IPS-15b (cell line): ENCODE measurements at regions not wholly inside any gene's neighbourhood (a gene's known extent, or its start where the extent isn't known, plus 50 kb on each side); places are given as distances from the start of the nearest gene placed in this dataset.

Source experiments
- H3K27me3 ChIP-seq: one replicate; pipeline ENCODE4 v1.6.1; 2013; ENCODE audit warnings: low read length; ENCODE audit not compliant: control insufficient read depth, insufficient read depth
- H3K36me3 ChIP-seq: one replicate; pipeline ENCODE4 v1.6.1; 2013; ENCODE audit warnings: low read length; ENCODE audit not compliant: control insufficient read depth, insufficient read depth
- H3K4me1 ChIP-seq: one replicate; pipeline ENCODE4 v1.6.1; 2013; ENCODE audit warnings: mild to moderate bottlenecking, low read length; ENCODE audit not compliant: control insufficient read depth, insufficient read depth
- H3K4me3 ChIP-seq: one replicate; pipeline ENCODE4 v1.5.1; 2013; ENCODE audit warnings: low read depth, low read length
- H3K9ac ChIP-seq: one replicate; pipeline ENCODE4 v1.6.1; 2013; ENCODE audit warnings: low read depth, mild to moderate bottlenecking, low read length
- H3K9me3 ChIP-seq: one replicate; pipeline ENCODE4 v1.6.1; 2013; ENCODE audit warnings: mild to moderate bottlenecking, low read length; ENCODE audit not compliant: control insufficient read depth, insufficient read depth

DNA sequence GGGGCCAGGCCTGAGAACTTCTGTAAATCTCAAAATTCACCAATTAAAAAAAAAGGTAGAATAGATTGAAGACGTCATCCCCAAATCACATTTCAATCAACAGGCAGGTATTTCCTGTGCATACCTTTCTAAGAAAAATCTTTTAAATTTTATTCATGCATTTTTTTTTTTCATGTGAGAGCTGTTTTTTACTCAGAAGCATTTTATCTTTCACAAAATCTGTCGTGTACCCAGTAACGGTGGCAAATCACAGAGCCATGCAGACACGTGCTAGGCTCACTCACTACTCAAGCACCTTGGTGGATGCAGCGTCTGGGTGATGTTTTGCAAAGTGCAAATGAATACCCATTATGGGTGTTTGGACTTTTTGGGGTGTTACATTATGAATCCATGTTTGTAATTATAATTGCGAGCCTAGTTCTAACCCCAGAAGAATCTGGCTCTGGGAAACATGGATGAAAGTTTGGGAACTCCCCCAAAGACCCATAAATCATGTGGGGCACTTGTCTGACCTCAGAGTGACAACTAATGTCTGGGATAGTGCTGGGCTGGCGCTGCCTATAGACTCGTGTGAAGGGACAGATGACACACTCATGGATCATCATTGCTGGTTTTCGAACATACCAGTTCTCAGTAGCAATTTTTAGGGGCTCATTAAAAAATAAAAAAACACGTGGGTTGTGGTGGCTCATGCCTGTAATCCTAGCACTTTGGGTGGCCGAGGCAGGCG is 335.2 kb downstream of the LPIN1 start:
- Histone ChIP-seq H3K4me1 (peaks cover 5% of the 10 kb centered on the region), H3K4me3 (no peak overlapping the region), H3K9ac (no peak overlapping the region), H3K27me3 (no peaks in the 10 kb centered on the region), H3K9me3 (no peaks in the 10 kb centered on the region), H3K36me3 (no peaks in the 10 kb centered on the region)

DNA sequence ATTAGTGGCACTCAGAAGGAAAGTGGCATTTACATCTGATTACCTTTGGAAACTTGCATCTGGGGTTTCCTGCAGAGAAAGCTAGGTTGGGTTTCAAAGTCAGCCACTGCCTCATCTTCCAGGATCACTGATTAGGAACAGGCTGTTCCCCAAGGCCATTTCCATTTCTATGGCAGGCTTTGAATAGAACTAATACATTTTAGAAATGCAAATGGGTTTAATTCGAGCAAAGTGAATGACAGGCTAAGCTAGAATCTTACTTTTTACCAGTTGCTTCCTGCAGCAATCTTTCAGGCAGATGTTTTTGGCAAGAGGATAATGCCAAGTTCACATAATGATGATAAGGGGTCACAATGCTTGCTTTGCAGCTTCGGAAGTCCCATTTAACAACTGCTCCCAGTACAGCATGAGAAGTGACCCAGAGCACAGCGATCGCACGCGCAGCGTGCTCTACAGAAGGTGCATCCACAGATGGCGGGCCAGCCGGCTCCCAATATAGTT is 336.7 kb downstream of the LPIN1 start:
- Histone ChIP-seq H3K4me3 (no peak overlapping the region), H3K27me3 (no peaks in the 10 kb centered on the region), H3K9me3 (no peaks in the 10 kb centered on the region), H3K9ac (no peak overlapping the region), H3K4me1 (peaks cover 5% of the 10 kb centered on the region), H3K36me3 (no peaks in the 10 kb centered on the region)

DNA sequence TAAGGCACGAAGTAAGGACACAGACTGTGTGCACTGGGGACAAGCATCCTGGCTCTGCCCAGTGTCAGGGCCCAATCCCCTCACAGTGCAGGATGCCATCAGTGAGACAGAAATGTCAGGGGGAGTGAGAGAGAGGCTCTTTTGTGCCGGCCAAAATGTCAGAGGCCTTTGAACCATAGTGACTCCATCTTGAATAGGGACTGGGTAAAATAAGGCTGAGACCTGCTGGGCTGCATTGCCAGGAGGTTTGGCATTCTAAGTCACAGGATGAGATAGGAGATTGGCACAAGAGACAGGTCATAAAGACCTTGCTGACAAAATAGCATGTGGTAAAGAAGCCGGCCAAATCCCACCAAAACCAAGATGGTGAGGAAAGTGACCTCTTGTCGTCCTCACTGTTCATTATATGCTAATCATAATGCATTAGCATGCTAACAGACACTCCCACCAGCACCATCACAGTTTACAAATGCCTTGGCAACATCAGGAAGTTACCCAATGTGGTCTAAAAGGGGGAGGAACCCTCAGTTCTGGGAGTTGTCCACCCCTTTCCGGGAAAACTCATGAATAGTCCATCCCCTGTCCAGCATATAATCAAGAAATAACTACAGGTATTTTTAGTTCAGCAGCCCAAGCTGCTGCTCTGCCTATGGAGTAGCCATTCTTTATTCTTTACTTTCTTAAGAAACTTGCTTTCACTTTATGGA is 337.4 kb downstream of the LPIN1 start:
- H3K36me3 ChIP-seq: no peaks in the 10 kb centered on the region
- no peak overlapping the region for H3K9ac ChIP-seq
- H3K4me3 ChIP-seq: no peak overlapping the region
- peaks cover 5% of the 10 kb centered on the region for H3K4me1 ChIP-seq
- H3K27me3 ChIP-seq: no peaks in the 10 kb centered on the region
- H3K9me3 ChIP-seq: no peaks in the 10 kb centered on the region

DNA sequence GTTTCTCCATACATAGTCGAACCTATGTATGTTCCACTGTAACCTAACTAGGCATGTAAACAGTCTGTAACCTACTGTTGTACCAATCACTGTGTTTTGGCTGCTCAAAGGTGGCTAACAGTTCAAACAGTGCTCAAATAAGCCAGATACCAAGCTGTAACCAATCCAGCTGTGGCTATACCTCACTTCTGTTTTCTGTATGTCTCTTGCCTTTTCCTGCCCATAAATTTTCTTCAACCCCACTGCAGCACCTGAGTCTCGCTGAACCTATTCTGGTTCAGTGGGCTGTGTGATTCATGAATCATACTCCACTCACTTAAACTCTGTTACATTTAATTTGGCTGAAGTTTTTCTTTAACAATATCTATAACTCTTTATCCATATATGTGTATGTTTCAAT is 340.7 kb downstream of the LPIN1 start:
- H3K4me3 ChIP-seq: no peak overlapping the region
- no peaks in the 10 kb centered on the region for H3K36me3 ChIP-seq
- no peak overlapping the region for H3K9ac ChIP-seq
- peaks cover 5% of the 10 kb centered on the region for H3K4me1 ChIP-seq
- no peaks in the 10 kb centered on the region for H3K27me3 ChIP-seq
- H3K9me3 ChIP-seq: no peaks in the 10 kb centered on the region

DNA sequence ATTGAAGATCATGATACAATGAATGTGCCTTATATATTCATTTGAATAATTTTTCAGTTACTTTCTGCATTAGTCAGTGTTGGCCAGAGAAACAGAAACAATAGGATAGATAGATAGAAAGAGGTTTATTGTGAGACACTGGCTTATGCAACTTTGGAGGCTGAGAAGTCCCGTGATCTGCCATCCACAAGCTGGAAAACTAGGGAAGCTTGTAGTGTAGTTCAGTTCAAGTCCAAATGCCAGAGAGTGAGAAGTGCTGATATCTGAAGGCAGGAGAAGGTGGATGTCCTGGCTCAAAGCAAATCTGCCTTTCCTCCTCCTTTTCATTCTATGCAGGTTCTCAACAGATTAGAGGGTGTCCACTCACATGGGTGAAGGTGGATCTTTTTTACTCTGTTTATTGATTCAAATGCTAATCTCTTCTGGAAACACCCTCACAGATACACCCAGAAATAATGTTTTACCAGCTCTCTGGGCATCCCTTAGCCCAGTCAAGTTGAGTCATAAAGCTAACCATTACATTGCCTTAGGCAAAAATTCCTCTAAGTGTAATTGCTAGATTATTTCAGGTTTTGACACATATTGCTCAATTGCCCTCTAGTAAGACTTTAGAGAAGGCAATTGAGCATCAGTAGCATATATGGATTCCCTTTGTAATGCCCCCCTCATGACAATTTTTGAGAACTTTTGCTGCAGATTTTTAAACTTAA is 341.4 kb downstream of the LPIN1 start:
- no peak overlapping the region for H3K9ac ChIP-seq
- H3K4me1 ChIP-seq: peaks cover 5% of the 10 kb centered on the region
- no peaks in the 10 kb centered on the region for H3K27me3 ChIP-seq
- no peaks in the 10 kb centered on the region for H3K9me3 ChIP-seq
- H3K36me3 ChIP-seq: no peaks in the 10 kb centered on the region
- H3K4me3 ChIP-seq: no peak overlapping the region

DNA sequence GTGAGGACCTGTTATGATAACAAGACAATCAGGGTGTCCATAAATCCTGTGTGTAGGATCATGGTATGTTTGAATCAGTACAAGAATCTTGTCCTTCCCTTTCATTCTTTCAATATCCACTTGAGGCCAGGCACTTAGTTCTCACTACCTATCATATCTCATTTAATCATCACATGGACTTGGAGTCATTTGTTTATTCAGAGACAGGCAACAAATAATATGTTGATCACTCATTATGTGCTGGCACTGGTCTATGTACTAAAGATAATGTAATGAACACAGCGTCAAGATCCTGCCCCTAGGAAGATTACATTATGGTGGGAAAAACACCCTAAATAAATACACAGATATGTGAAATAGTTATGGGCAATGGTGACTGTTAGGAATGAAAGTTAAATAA is 342.6 kb downstream of the LPIN1 start:
- no peaks in the 10 kb centered on the region for H3K27me3 ChIP-seq
- no peak overlapping the region for H3K4me3 ChIP-seq
- H3K9me3 ChIP-seq: no peaks in the 10 kb centered on the region
- no peaks in the 10 kb centered on the region for H3K4me1 ChIP-seq
- no peaks in the 10 kb centered on the region for H3K36me3 ChIP-seq
- H3K9ac ChIP-seq: no peak overlapping the region

DNA sequence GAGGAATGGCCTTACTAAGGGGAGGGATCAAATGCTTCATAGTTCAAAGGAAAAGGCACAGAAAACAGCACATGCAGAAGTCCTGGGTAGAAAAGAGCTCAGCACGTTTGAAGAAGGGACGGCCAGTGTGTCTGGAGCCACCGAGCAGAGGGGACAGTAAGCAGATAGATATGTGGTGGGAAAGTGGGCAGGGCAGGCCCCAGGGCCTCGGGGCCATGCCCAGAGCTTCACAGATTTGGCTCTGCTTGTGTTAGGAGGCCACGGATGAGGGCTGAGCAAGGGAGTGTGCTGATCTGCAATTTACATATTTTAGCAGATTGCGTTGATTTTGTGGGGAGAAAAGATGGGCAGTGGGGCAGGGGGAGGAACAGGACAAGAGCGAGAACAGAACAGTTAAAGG is 343.1 kb downstream of the LPIN1 start:
- H3K4me3 ChIP-seq: no peak overlapping the region
- no peaks in the 10 kb centered on the region for H3K9me3 ChIP-seq
- H3K4me1 ChIP-seq: no peaks in the 10 kb centered on the region
- no peak overlapping the region for H3K9ac ChIP-seq
- no peaks in the 10 kb centered on the region for H3K36me3 ChIP-seq
- no peaks in the 10 kb centered on the region for H3K27me3 ChIP-seq

DNA sequence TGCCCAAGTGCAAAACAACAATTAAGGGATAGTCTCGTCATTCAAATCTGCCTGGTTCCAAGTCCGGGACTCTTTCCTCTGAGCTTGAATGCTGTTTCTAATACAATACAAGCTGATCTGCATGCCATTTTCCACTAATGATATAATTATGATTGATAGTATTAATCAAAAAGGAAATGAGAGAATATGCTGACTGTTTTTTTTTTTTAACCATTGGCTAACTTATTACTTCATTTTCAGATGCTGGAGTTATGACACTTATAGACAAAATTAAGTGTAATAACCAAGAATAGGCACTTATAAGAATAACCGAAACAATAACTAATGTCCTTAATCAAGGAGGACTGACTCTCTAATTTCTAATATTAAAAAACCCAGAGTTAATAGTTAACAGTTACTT is 343.6 kb downstream of the LPIN1 start:
- no peaks in the 10 kb centered on the region for H3K36me3 ChIP-seq
- peaks cover under 1% of the 10 kb centered on the region for H3K4me1 ChIP-seq
- H3K9me3 ChIP-seq: no peaks in the 10 kb centered on the region
- no peaks in the 10 kb centered on the region for H3K27me3 ChIP-seq
- no peak overlapping the region for H3K9ac ChIP-seq
- no peak overlapping the region for H3K4me3 ChIP-seq

DNA sequence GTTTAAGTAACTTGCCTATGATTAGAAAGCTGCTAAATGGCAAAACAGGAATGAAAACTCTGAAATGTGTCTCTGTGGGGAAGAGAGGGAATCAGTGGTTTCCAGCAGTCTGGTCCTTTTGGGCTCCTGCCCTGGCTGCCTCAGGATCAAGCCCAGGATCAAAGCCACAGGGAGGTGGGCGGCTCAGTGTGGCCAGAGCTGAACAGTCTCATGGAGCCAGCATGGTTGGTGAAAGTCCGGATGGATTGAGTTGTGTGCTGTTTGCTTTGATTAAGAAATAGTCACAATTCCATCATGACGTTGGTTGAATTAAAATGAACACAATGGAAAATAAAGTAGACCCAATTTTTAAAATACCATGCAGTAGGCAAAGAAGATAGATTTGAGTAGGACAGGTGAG is 344.2 kb downstream of the LPIN1 start:
- H3K27me3 ChIP-seq: no peaks in the 10 kb centered on the region
- no peak overlapping the region for H3K9ac ChIP-seq
- no peaks in the 10 kb centered on the region for H3K9me3 ChIP-seq
- no peaks in the 10 kb centered on the region for H3K36me3 ChIP-seq
- H3K4me1 ChIP-seq: peaks cover 6% of the 10 kb centered on the region
- H3K4me3 ChIP-seq: no peak overlapping the region

DNA sequence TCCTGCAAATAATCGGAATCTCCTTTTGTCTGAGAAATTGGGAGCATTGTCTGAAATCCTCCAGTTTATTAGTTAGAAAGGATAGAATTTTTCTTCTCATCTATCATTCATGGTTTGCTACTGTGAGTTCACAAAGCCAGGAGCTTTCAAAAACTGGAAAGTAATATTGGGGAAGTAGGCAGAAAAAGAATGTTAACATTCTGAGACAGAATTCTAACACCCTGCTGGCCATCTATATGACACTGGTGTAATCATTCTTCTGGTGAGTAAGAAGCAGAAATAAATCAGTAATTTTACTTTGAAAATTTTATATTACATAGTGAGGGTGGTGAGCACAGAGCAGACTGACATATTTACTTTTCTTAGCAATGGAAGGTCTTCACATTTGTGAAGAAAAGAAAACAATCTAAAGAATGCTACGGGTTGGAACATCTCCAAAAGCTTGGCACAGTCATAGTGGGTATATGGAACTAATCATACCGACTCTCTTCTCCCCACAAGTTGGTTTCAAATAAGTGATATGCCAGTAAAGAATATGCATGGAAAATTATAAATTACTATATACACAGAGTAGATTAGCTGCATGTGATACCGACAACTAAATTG is 344.9 kb downstream of the LPIN1 start:
- Histone ChIP-seq H3K36me3 (no peaks in the 10 kb centered on the region), H3K4me3 (no peak overlapping the region), H3K9me3 (no peaks in the 10 kb centered on the region), H3K4me1 (peaks cover 10% of the 10 kb centered on the region), H3K9ac (no peak overlapping the region), H3K27me3 (no peaks in the 10 kb centered on the region)

DNA sequence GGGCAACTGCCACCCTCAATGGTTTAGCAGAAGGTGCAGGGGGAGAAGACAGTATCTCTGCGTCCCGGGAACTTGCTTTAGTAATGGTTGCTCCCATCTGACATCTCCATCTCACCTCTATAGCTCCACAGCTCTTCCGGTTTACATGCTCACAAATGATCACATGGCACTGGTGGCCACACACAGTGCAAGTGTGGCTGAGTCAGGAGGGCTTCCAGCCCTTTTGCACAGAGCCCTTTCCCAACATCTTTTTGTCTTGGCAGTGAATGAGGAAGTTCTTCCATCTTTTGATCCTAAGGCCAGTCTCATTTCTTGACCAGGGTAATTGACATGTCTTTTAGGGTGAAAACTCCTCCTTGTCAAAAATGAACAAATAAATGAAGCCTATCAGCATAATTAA is 347.7 kb downstream of the LPIN1 start:
- H3K4me3 ChIP-seq: no peak overlapping the region
- H3K9ac ChIP-seq: no peak overlapping the region
- no peaks in the 10 kb centered on the region for H3K36me3 ChIP-seq
- H3K4me1 ChIP-seq: peaks cover 21% of the 10 kb centered on the region
- H3K9me3 ChIP-seq: no peaks in the 10 kb centered on the region
- no peaks in the 10 kb centered on the region for H3K27me3 ChIP-seq
